Pulmonary artery endothelial cell (primary cell): ENCODE measurements at regions not wholly inside any gene's neighbourhood (a gene's known extent, or its start where the extent isn't known, plus 50 kb on each side); places are given as distances from the start of the nearest gene placed in this dataset.

Experiments used
- DNase-seq: peaks from one replicate; pipeline ENCODE4 v3.0.0-alpha.2; 2011; ENCODE audit warnings: low read depth, low spot score

- no peak for DNase-seq
These were observed 171.0 kb downstream of the TFAP2C start for GRCh38 chr20:56800088-56800487.

GRCh38 chr20:56801971-56802755, 173.1 kb downstream of the TFAP2C start:
- DNase-seq = no peak

GRCh38 chr20:56802805-56803204, 173.7 kb downstream of the TFAP2C start:
- no peak for DNase-seq

- no peak for DNase-seq
These were observed 176.2 kb downstream of the TFAP2C start for GRCh38 chr20:56805313-56805712.

GRCh38 chr20:56805966-56806365, 176.9 kb downstream of the TFAP2C start:
- no peak for DNase-seq

GRCh38 chr20:56806952-56807517, 177.9 kb downstream of the TFAP2C start:
- no peak for DNase-seq

GRCh38 chr20:56808117-56808725, 179.1 kb downstream of the TFAP2C start:
- DNase-seq = no peak

GRCh38 chr20:56808732-56809131, 179.6 kb downstream of the TFAP2C start:
- DNase-seq = no peak

- DNase-seq = no peak
These were observed 180.6 kb downstream of the TFAP2C start for GRCh38 chr20:56809668-56810067.

GRCh38 chr20:56810141-56810540, 181.0 kb downstream of the TFAP2C start:
- no peak for DNase-seq

- DNase-seq = no peak
These were observed 186.7 kb downstream of the TFAP2C start for GRCh38 chr20:56815796-56816195.

- no peak for DNase-seq
These were observed 187.2 kb downstream of the TFAP2C start for GRCh38 chr20:56816349-56816748.

GRCh38 chr20:56817780-56818675, 188.9 kb downstream of the TFAP2C start:
- DNase-seq = no peak

GRCh38 chr20:56820984-56821383, 191.9 kb downstream of the TFAP2C start:
- DNase-seq = no peak

GRCh38 chr20:56826306-56826704, 197.2 kb downstream of the TFAP2C start:
- no peak for DNase-seq

- no peak for DNase-seq
These were observed 197.9 kb downstream of the TFAP2C start for GRCh38 chr20:56826705-56827665.

GRCh38 chr20:56827763-56828162, 198.7 kb downstream of the TFAP2C start:
- no peak for DNase-seq

- no peak for DNase-seq
These were observed 199.3 kb downstream of the TFAP2C start for GRCh38 chr20:56828402-56828801.

GRCh38 chr20:56829788-56830385, 200.8 kb downstream of the TFAP2C start:
- DNase-seq = no peak

- no peak for DNase-seq
These were observed 202.7 kb downstream of the TFAP2C start for GRCh38 chr20:56831795-56832194.
